A549 (cell line): ENCODE measurements at regions not wholly inside any gene's neighbourhood (a gene's known extent, or its start where the extent isn't known, plus 50 kb on each side); places are given as distances from the start of the nearest gene placed in this dataset.

Experiments
- ATAC-seq, 2 experiments: fragments of 200-7000 bp in 1 of 2; fragments of >200 bp in 1 of 2; cut with Nextera tagmentation in 1 of 2; cut with Tn5 transposase in 1 of 2; 3 replicates each; pipeline versions ENCODE4 v1.8.0 to v1.9.1; 2018 to 2020; ENCODE audit warnings: mild to moderate bottlenecking in 1 of 2, moderate library complexity in 1 of 2
- CTCF ChIA-PET: fragments of 300-600 bp; sonication (Branson Sonifier 250); formaldehyde crosslinking; extraction: SDS; loops from one replicate; lab custom pipeline; 2021; ENCODE audit warnings: antibody characterized with exemption, inconsistent platforms; lab: Yijun Ruan, JAX
- POLR2A ChIA-PET: fragments of 350-600 bp; formaldehyde crosslinking; extraction: SDS; loops from one replicate; lab custom pipeline; 2021; ENCODE audit warnings: antibody characterized with exemption, inconsistent platforms; lab: Yijun Ruan, JAX
- DNase-seq, 2 experiments: peaks; one replicate each; pipeline versions ENCODE4 v3.0.0 to v3.0.0-alpha.2; 2011 to 2016; ENCODE audit warnings: low read depth in 1 of 2, low spot score in 1 of 2
- FAIRE-seq: peaks from 2 replicates; lab custom pipeline; 2011; peaks lifted over from hg19 to GRCh38; lab: Jason Lieb, UNC
- H3K27ac ChIP-seq, 2 experiments: fragments of >200 bp; sonication (Bioruptor Twin); formaldehyde crosslinking; 3 replicates each; pipeline ENCODE4 v1.5.1; 2016 to 2017
- H3K4me1 ChIP-seq: fragments of >200 bp; sonication (Bioruptor Twin); formaldehyde crosslinking; 3 replicates; pipeline ENCODE4 v1.6.1; 2016
- H3K4me2 ChIP-seq: fragments of >200 bp; sonication (Bioruptor Twin); formaldehyde crosslinking; 3 replicates; pipeline ENCODE4 v1.6.1; 2016
- H3K4me3 ChIP-seq: fragments of >200 bp; sonication (Bioruptor Twin); formaldehyde crosslinking; 3 replicates; pipeline ENCODE4 v1.5.1; 2016
- H3K9me3 ChIP-seq: fragments of >200 bp; sonication (Bioruptor Twin); formaldehyde crosslinking; 3 replicates; pipeline ENCODE4 v1.6.1; 2016
- BHLHE40 ChIP-seq: IDR thresholded peaks from 2 replicates; pipeline ENCODE4 v1.6.1; 2012; ENCODE audit warnings: low read depth, low read length, inconsistent platforms
- CBX2 ChIP-seq: fragments of 200-600 bp; sonication (generic); IDR thresholded peaks from 2 replicates; pipeline ENCODE4 v1.6.1; 2016; ENCODE audit warnings: low read depth, mild to moderate bottlenecking, borderline replicate concordance
- CBX8 ChIP-seq: fragments of 200-600 bp; sonication (generic); IDR thresholded peaks from 2 replicates; pipeline ENCODE4 v1.6.1; 2016
- CEBPB ChIP-seq, 2 experiments: fragments of >200 bp in 1 of 2; sonication (Bioruptor Twin) in 1 of 2; formaldehyde crosslinking in 1 of 2; IDR thresholded peaks; 2 replicates each; pipeline ENCODE4 v1.6.1; 2012 to 2016
- CHD2 ChIP-seq: fragments of 150-350 bp; IDR thresholded peaks from 2 replicates; pipeline ENCODE4 v1.6.1; 2014; ENCODE audit warnings: low read length; ENCODE audit not compliant: partially characterized antibody
- FOSL2 ChIP-seq, 2 experiments: fragments of 450-650 bp in 1 of 2; fragments of >200 bp in 1 of 2; sonication (Bioruptor Twin) in 1 of 2; formaldehyde crosslinking; IDR thresholded peaks; 2 replicates each; pipeline versions ENCODE4 v1.5.0 to v1.6.1; 2016 to 2020; ENCODE audit warnings: mild to moderate bottlenecking in 1 of 2, moderate library complexity in 1 of 2
- FOXS1 ChIP-seq: fragments of 250-450 bp; sonication (Bioruptor Pico); IDR thresholded peaks from 2 replicates; pipeline ENCODE4 v1.5.0; 2020; ENCODE audit warnings: mild to moderate bottlenecking, moderate library complexity
- GATA3 ChIP-seq: IDR thresholded peaks from 2 replicates; pipeline ENCODE4 v1.6.1; 2012; ENCODE audit warnings: borderline replicate concordance
- HOXB13 ChIP-seq: fragments of 250-450 bp; sonication (Bioruptor Pico); IDR thresholded peaks from 2 replicates; pipeline ENCODE4 v1.5.0; 2020; ENCODE audit warnings: low read depth, mild to moderate bottlenecking, moderate library complexity
- JUN ChIP-seq, 2 experiments: fragments of >200 bp; sonication (Bioruptor Twin); formaldehyde crosslinking; IDR thresholded peaks; 2 replicates in 1 of 2; 3 replicates in 1 of 2; pipeline ENCODE4 v1.6.1; 2016 to 2017
- KDM1A ChIP-seq: fragments of 200-600 bp; sonication (generic); IDR thresholded peaks from 2 replicates; pipeline ENCODE4 v1.6.1; 2016; ENCODE audit warnings: low read depth, mild to moderate bottlenecking
- KDM5A ChIP-seq: fragments of 200-600 bp; sonication (generic); IDR thresholded peaks from 2 replicates; pipeline ENCODE4 v1.6.1; 2016; ENCODE audit warnings: antibody characterized with exemption, mild to moderate bottlenecking
- MAFK ChIP-seq: fragments of 450-650 bp; IDR thresholded peaks from 2 replicates; pipeline ENCODE4 v1.6.1; 2014; ENCODE audit not compliant: partially characterized antibody
- MYC ChIP-seq: IDR thresholded peaks from 2 replicates; pipeline ENCODE4 v1.6.1; 2012; ENCODE audit warnings: mild to moderate bottlenecking, inconsistent platforms, low read length, improper control_type of control experiment, borderline replicate concordance
- NFE2L2 ChIP-seq: fragments of 150-350 bp; conservative IDR thresholded peaks from 2 replicates; pipeline ENCODE4 v1.6.1; 2014; ENCODE audit warnings: low read length
- NR3C1 ChIP-seq: fragments of >200 bp; sonication (Bioruptor Twin); formaldehyde crosslinking; IDR thresholded peaks from 3 replicates; pipeline ENCODE4 v1.6.1; 2017
- PHF8 ChIP-seq: fragments of 200-600 bp; sonication (generic); IDR thresholded peaks from 2 replicates; pipeline ENCODE4 v1.6.1; 2016; ENCODE audit warnings: low read depth, mild to moderate bottlenecking, antibody characterized with exemption, moderate library complexity, borderline replicate concordance
- POLR2A ChIP-seq: IDR thresholded peaks from 2 replicates; pipeline ENCODE4 v1.6.1; 2012; ENCODE audit warnings: mild to moderate bottlenecking, low read length
- RARB ChIP-seq: fragments of 250-450 bp; sonication (Bioruptor Pico); IDR thresholded peaks from 2 replicates; pipeline ENCODE4 v1.8.0; 2021; ENCODE audit warnings: mild to moderate bottlenecking, moderate library complexity
- RCOR1 ChIP-seq: fragments of 150-350 bp; IDR thresholded peaks from 2 replicates; pipeline ENCODE4 v1.6.1; 2014; ENCODE audit warnings: antibody characterized with exemption, low read length, low read depth
- RFX5 ChIP-seq: fragments of 450-650 bp; IDR thresholded peaks from 2 replicates; pipeline ENCODE4 v1.7.1; 2014; ENCODE audit warnings: antibody characterized with exemption, mild to moderate bottlenecking, moderate library complexity
- ZC3H11A ChIP-seq: fragments of 450-650 bp; IDR thresholded peaks from 2 replicates; pipeline ENCODE4 v1.6.1; 2014; ENCODE audit warnings: antibody characterized with exemption, mild to moderate bottlenecking
- ZFP36 ChIP-seq: fragments of 450-650 bp; IDR thresholded peaks from 2 replicates; pipeline ENCODE4 v1.6.1; 2014; ENCODE audit warnings: borderline replicate concordance; ENCODE audit not compliant: partially characterized antibody
- ZNF302 ChIP-seq: fragments of 250-450 bp; sonication (Bioruptor Pico); IDR thresholded peaks from 2 replicates; pipeline ENCODE4 v1.9.0; 2021; ENCODE audit warnings: inconsistent platforms, mild to moderate bottlenecking, moderate library complexity
- WGBS: methylation state at CpG from one replicate; pipeline ENCODE4 v1.1.6; 2017; ENCODE audit errors: missing lambda C conversion rate; 5-methylcytosine and 5-hydroxymethylcytosine counted together
- TF ChIP-seq, protein P1 (sequence below): fragments of 450-650 bp; IDR thresholded peaks from 2 replicates; pipeline ENCODE4 v1.6.1; 2014; ENCODE audit warnings: antibody characterized with exemption
- TF ChIP-seq, protein P2 (sequence below): fragments of 250-450 bp; sonication (Bioruptor Pico); IDR thresholded peaks from 2 replicates; pipeline ENCODE4 v1.5.0; 2020; ENCODE audit warnings: low read depth, mild to moderate bottlenecking, moderate library complexity
- TF ChIP-seq, protein P3 (sequence below): fragments of >200 bp; sonication (Bioruptor Twin); formaldehyde crosslinking; IDR thresholded peaks from 2 replicates; pipeline ENCODE4 v1.6.1; 2016
- TF ChIP-seq, protein P4 (sequence below): IDR thresholded peaks from 2 replicates; pipeline ENCODE4 v1.6.1; 2012

DNA sequence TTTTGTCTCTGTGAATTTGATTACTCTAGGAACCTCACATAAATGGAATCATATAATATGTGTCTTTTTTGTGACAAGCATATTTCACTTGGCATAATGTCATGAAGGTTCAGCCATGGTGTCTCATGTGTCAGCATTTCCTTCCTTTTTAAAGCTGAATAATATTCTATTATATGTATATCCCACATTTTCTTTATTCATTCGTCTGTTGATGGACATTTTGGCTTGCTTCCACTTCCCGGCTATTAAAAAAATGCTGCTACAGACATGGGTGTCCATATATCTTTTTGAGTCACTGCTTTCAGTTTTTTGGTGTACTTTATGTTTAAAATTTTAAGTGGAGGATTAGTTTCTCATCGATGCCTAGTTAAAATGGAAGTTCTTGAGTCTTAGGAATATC lies 59.8 kb upstream of the C5orf63 start:
- ATAC-seq (no peak), FAIRE-seq (no peak), DNase-seq (no peak)
- no peak overlapping the region for H3K4me2 ChIP-seq
- no peak overlapping the region for H3K4me3 ChIP-seq
- H3K27ac ChIP-seq: no peak overlapping the region
- WGBS: 33% methylated on average over 3 of the region's 3 CpGs
- POLR2A ChIA-PET: no interaction called here
- CTCF ChIA-PET: no interaction called here
- H3K4me1 ChIP-seq: no peaks in the 10 kb centered on the region
- no peaks in the 10 kb centered on the region for H3K9me3 ChIP-seq
- TF ChIP-seq KDM5A (no peak), JUN (IDR thresholded peaks at IDR 0.05) (no peak), PHF8 (no peak), POLR2A (no peak), BHLHE40 (no peak), FOXS1 (no peak), ZC3H11A (no peak), ZNF302 (no peak), MAFK (no peak), RFX5 (no peak), GATA3 (no peak), CEBPB (IDR thresholded peaks at IDR 0.05) (no peak), MYC (no peak), RCOR1 (no peak), KDM1A (no peak), CHD2 (no peak), NFE2L2 (no peak), FOSL2 (IDR thresholded peaks at IDR 0.05) (no peak), FOSL2 (CRISPR knock-in tag; IDR thresholded peaks at IDR 0.05) (no peak), NR3C1 (no peak)
- TF ChIP-seq, protein P1, sequence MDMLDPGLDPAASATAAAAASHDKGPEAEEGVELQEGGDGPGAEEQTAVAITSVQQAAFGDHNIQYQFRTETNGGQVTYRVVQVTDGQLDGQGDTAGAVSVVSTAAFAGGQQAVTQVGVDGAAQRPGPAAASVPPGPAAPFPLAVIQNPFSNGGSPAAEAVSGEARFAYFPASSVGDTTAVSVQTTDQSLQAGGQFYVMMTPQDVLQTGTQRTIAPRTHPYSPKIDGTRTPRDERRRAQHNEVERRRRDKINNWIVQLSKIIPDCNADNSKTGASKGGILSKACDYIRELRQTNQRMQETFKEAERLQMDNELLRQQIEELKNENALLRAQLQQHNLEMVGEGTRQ: no peak

DNA sequence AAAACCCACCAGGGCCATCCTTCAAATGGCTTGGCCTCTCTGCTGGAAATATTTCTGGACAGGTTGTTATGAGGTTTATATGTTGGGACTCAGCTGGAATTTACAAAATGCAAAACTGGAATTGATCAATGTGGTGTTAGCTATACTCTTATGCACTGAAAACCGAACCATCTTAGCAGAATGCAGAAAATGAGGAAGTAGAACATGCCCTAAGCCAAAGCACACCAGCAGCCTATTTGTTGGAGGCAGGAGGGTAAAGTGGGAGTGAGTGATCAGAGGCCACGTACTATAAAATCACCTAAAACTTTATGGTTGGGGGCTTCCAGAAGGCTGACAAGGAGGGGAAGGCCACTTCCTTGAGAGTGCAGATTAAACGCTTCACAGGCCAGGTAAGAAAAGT lies 63.6 kb upstream of the C5orf63 start:
- CTCF ChIA-PET: no interaction called here
- POLR2A ChIA-PET: no interaction called here
- Histone ChIP-seq H3K4me3 (no peak overlapping the region), H3K9me3 (no peaks in the 10 kb centered on the region), H3K4me1 (no peaks in the 10 kb centered on the region), H3K27ac (no peak overlapping the region), H3K4me2 (no peak overlapping the region)
- TF ChIP-seq CBX8 (no peak), ZC3H11A (no peak), HOXB13 (CRISPR knock-in tag) (no peak), ZFP36 (no peak), JUN (IDR thresholded peaks at IDR 0.05) (no peak), RARB (CRISPR knock-in tag) (no peak), ZNF302 (no peak), KDM5A (no peak)
- TF ChIP-seq, protein P2, sequence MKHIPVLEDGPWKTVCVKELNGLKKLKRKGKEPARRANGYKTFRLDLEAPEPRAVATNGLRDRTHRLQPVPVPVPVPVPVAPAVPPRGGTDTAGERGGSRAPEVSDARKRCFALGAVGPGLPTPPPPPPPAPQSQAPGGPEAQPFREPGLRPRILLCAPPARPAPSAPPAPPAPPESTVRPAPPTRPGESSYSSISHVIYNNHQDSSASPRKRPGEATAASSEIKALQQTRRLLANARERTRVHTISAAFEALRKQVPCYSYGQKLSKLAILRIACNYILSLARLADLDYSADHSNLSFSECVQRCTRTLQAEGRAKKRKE (CRISPR knock-in tag): no peak
- TF ChIP-seq, protein P3, sequence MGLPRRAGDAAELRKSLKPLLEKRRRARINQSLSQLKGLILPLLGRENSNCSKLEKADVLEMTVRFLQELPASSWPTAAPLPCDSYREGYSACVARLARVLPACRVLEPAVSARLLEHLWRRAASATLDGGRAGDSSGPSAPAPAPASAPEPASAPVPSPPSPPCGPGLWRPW: no peak
- DNase-seq: no peak
- ATAC-seq: no peak
- 2% methylated on average over 3 of the region's 3 CpGs for WGBS
- FAIRE-seq: no peak

DNA sequence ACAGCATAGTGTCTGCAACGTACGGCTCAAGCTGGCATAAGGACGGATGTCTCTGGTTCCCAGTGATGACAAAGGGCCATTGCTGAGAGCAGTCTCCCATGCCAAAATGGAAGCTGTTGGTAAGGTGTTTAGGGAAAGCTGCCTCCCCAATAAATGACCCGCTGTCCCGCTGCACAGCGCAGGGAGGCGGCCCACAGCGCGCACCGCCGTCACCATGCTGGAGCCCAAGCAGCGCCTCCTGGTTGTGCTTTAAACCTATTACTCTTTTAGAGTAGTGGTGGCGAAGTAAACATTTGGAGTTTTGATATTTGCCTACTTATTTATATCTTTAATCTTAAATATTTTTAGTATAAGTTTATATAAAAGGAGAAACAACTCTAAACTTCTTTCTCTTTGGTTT lies 70.4 kb upstream of the C5orf63 start:
- H3K4me2 ChIP-seq: no peak overlapping the region
- no peak for FAIRE-seq
- no peak for TF ChIP-seq RARB (CRISPR knock-in tag)
- no peak for TF ChIP-seq CEBPB (IDR thresholded peaks at IDR 0.05)
- TF ChIP-seq CBX2: no peak
- TF ChIP-seq MYC: no peak
- TF ChIP-seq, protein P4, sequence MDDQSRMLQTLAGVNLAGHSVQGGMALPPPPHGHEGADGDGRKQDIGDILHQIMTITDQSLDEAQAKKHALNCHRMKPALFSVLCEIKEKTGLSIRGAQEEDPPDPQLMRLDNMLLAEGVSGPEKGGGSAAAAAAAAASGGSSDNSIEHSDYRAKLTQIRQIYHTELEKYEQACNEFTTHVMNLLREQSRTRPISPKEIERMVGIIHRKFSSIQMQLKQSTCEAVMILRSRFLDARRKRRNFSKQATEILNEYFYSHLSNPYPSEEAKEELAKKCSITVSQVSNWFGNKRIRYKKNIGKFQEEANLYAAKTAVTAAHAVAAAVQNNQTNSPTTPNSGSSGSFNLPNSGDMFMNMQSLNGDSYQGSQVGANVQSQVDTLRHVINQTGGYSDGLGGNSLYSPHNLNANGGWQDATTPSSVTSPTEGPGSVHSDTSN: no peak
- TF ChIP-seq, protein P1: no peak
- no peak for TF ChIP-seq RFX5
- TF ChIP-seq, all 56 proteins: peak for 0
- Histone ChIP-seq H3K27ac (no peak overlapping the region), H3K4me1 (no peaks in the 10 kb centered on the region), H3K4me3 (no peak overlapping the region), H3K9me3 (no peaks in the 10 kb centered on the region)
- 70% methylated on average over 13 of the region's 13 CpGs for WGBS
- ChIA-PET POLR2A (no interaction called here), CTCF (interaction anchor here (0.6 kb wide), 1 partner anchor 1735 kb away, joined by 3 read pairs; no protein-coding TSS in a partner anchor)
- ATAC-seq (no peak), DNase-seq (no peak)
